ENCODE measurements at regions not wholly inside any gene's neighbourhood (a gene's known extent, or its start where the extent isn't known, plus 50 kb on each side); places are given as distances from the start of the nearest gene placed in this dataset.

GRCh38 chr13:72379581-72379980 is 347.8 kb downstream of the MZT1 start:
- no peak for DNase-seq

- DNase-seq: no peak
These were observed 359.4 kb downstream of the MZT1 start for GRCh38 chr13:72368031-72368430.

GRCh38 chr13:72346716-72347115 is 380.7 kb downstream of the MZT1 start:
- DNase-seq: no peak

GRCh38 chr13:72342364-72342763 is 385.1 kb downstream of the MZT1 start:
- no peak for DNase-seq

GRCh38 chr13:72341904-72342303 is 385.5 kb downstream of the MZT1 start:
- DNase-seq: no peak

- peak in 1 of 3 donors; percentile 3 for DNase-seq
These were observed 409.9 kb downstream of the MZT1 start for GRCh38 chr13:72317346-72318109.

- DNase-seq: no peak
These were observed 410.7 kb downstream of the MZT1 start for GRCh38 chr13:72316716-72317115.

- no peak for DNase-seq
These were observed 412.1 kb downstream of the MZT1 start for GRCh38 chr13:72315312-72315711.

GRCh38 chr13:72314210-72314609 is 413.2 kb downstream of the MZT1 start:
- no peak for DNase-seq

- no peak for DNase-seq
These were observed 413.9 kb downstream of the MZT1 start for GRCh38 chr13:72313546-72313945.

GRCh38 chr13:72303941-72304746 is 423.3 kb downstream of the MZT1 start:
- DNase-seq: peak in 2 of 3 donors; percentile 2 to 17

- no peak for DNase-seq
These were observed 429.2 kb upstream of the DACH1 start for GRCh38 chr13:72296246-72296645.

- peak; percentile 4 to 32 (median 16) for DNase-seq
These were observed 428.1 kb upstream of the DACH1 start for GRCh38 chr13:72295153-72295552.

- DNase-seq: no peak
These were observed 426.2 kb upstream of the DACH1 start for GRCh38 chr13:72293206-72293605.

- peak in 1 of 3 donors; percentile 64 for DNase-seq
These were observed 424.1 kb upstream of the DACH1 start for GRCh38 chr13:72290962-72291681.

GRCh38 chr13:72286421-72286820 is 419.4 kb upstream of the DACH1 start:
- no peak for DNase-seq

- no peak for DNase-seq
These were observed 417.8 kb upstream of the DACH1 start for GRCh38 chr13:72284791-72285190.

GRCh38 chr13:72261732-72262131 is 394.7 kb upstream of the DACH1 start:
- no peak for DNase-seq

GRCh38 chr13:72259528-72259927 is 392.5 kb upstream of the DACH1 start:
- no peak for DNase-seq

- DNase-seq: no peak
These were observed 391.5 kb upstream of the DACH1 start for GRCh38 chr13:72258340-72258981.

- DNase-seq: peak; percentile 11 to 16 (median 13)
These were observed 388.9 kb upstream of the DACH1 start for GRCh38 chr13:72255908-72256307.

- no peak for DNase-seq
These were observed 386.8 kb upstream of the DACH1 start for GRCh38 chr13:72253754-72254153.
